ENCODE measurements at regions not wholly inside any gene's neighbourhood (a gene's known extent, or its start where the extent isn't known, plus 50 kb on each side); places are given as distances from the start of the nearest gene placed in this dataset.

GRCh38 chr1:55695552-55695951 is 480.4 kb upstream of the USP24 start:
- no peak for TF ChIP-seq CREB3 (CRISPR knock-in tag; IDR thresholded peaks at IDR 0.05)
- no TSS peak for BruUV-seq (replicated peaks)
- Histone ChIP-seq H3K4me3 (replicated peaks in 1 of 3; ENCODE audit: insufficient read depth in 1 of 3, low read depth in 2 of 3, low read length in 3 of 3) (no peak overlapping the region), H3K27ac (ENCODE audit: extremely low read length, insufficient read depth, low read length) (no peak overlapping the region), H3K9ac (ENCODE audit: insufficient read depth, low read depth, low read length) (no peak overlapping the region), H2AFZ (ENCODE audit: low read length) (no peak overlapping the region), H3K4me2 (ENCODE audit: low read depth, low read length) (no peak overlapping the region), H3K4me1 (ENCODE audit: insufficient read depth, low read length) (no peaks in the 10 kb centered on the region), H3K79me2 (ENCODE audit: insufficient read depth, low read length) (no peaks in the 10 kb centered on the region), H3K36me3 (replicated peaks in 1 of 2; ENCODE audit: control insufficient read depth in 1 of 2, insufficient read depth in 2 of 2, low read length in 2 of 2) (no peaks in the 10 kb centered on the region), H3K9me3 (ENCODE audit: low read length) (no peaks in the 10 kb centered on the region), H4K20me1 (ENCODE audit: insufficient read depth, low read length) (no peaks in the 10 kb centered on the region), H3K27me3 (ENCODE audit: control insufficient read depth in 1 of 2, insufficient read depth in 2 of 2, low read length in 2 of 2) (no peaks in the 10 kb centered on the region)
- no peak for ATAC-seq
- DNase-seq (ENCODE audit: low spot score) = no peak
- in situ Hi-C loops (cut with HindIII; ENCODE audit: extremely low pct_ligation_motif_present, low pct_unique_long_range_greater_than_20kb) (no loop called here), intact Hi-C loops (cut with micrococcal nuclease; ENCODE audit: unreplicated experiment) (no loop called here)
- FAIRE-seq = no peak
- 34% methylated on average over 5 of the region's 5 CpGs for WGBS (ENCODE audit: low lambda C conversion rate)
- POLR2A ChIA-PET = no interaction called here
- CTCF ChIA-PET (ENCODE audit: low intra/inter-chr PET ratio, low total read pairs) = no interaction called here

GRCh38 chr1:55695151-55695550 is 480.0 kb upstream of the USP24 start:
- intact Hi-C loops (cut with micrococcal nuclease; ENCODE audit: unreplicated experiment) (no loop called here), in situ Hi-C loops (cut with HindIII; ENCODE audit: extremely low pct_ligation_motif_present, low pct_unique_long_range_greater_than_20kb) (no loop called here)
- H3K9me3 ChIP-seq (ENCODE audit: low read length) = no peaks in the 10 kb centered on the region
- 8% methylated on average over 4 of the region's 4 CpGs for WGBS (ENCODE audit: low lambda C conversion rate)
- no peaks in the 10 kb centered on the region for H3K36me3 ChIP-seq (replicated peaks in 1 of 2; ENCODE audit: control insufficient read depth in 1 of 2, insufficient read depth in 2 of 2, low read length in 2 of 2)
- no peak overlapping the region for H3K9ac ChIP-seq (ENCODE audit: insufficient read depth, low read depth, low read length)
- no peak for ATAC-seq
- no peak for TF ChIP-seq KLF9 (CRISPR knock-in tag; IDR thresholded peaks at IDR 0.05; ENCODE audit: low read depth)
- H3K79me2 ChIP-seq (ENCODE audit: insufficient read depth, low read length) = no peaks in the 10 kb centered on the region
- CTCF ChIA-PET (ENCODE audit: low intra/inter-chr PET ratio, low total read pairs) = no interaction called here
- H3K4me3 ChIP-seq (replicated peaks in 1 of 3; ENCODE audit: insufficient read depth in 1 of 3, low read depth in 2 of 3, low read length in 3 of 3) = no peak overlapping the region
- H3K27me3 ChIP-seq (ENCODE audit: control insufficient read depth in 1 of 2, insufficient read depth in 2 of 2, low read length in 2 of 2) = no peaks in the 10 kb centered on the region
- no peak overlapping the region for H3K27ac ChIP-seq (ENCODE audit: extremely low read length, insufficient read depth, low read length)
- no TSS peak for BruUV-seq (replicated peaks)
- POLR2A ChIA-PET = no interaction called here
- H4K20me1 ChIP-seq (ENCODE audit: insufficient read depth, low read length) = no peaks in the 10 kb centered on the region
- no peak overlapping the region for H2AFZ ChIP-seq (ENCODE audit: low read length)
- no peak for DNase-seq (ENCODE audit: low spot score)
- no peaks in the 10 kb centered on the region for H3K4me1 ChIP-seq (ENCODE audit: insufficient read depth, low read length)
- no peak overlapping the region for H3K4me2 ChIP-seq (ENCODE audit: low read depth, low read length)
- FAIRE-seq = no peak
